ENCODE measurements at regions not wholly inside any gene's neighbourhood (a gene's known extent, or its start where the extent isn't known, plus 50 kb on each side); places are given as distances from the start of the nearest gene placed in this dataset.
A peak's percentile ranks its signal among the peaks of the same experiment; 100 is the strongest.

- no peak overlapping the region for H3K4me3 ChIP-seq (ENCODE audit: low read depth, low read length)
- TF ChIP-seq CTCF (IDR thresholded peaks at IDR 0.05; ENCODE audit: low read depth, low read length) (no peak), MYC (IDR thresholded peaks at IDR 0.05; ENCODE audit: low read depth, low read length) (no peak), MAX (IDR thresholded peaks at IDR 0.05; ENCODE audit: low read depth, low read length) (no peak), POLR2A (IDR thresholded peaks at IDR 0.05; ENCODE audit: extremely low read depth, insufficient read length) (no peak)
- DNase-seq (ENCODE audit: low read depth): no peak
Measured at GRCh38 chr12:77153706-77154105, 88.3 kb upstream of the E2F7 start.

GRCh38 chr12:77152623-77153193, 87.3 kb upstream of the E2F7 start:
- no peak for TF ChIP-seq MAX (IDR thresholded peaks at IDR 0.05; ENCODE audit: low read depth, low read length)
- TF ChIP-seq CTCF (IDR thresholded peaks at IDR 0.05; ENCODE audit: low read depth, low read length): peak; percentile 11
- no peak overlapping the region for H3K4me3 ChIP-seq (ENCODE audit: low read depth, low read length)
- peak; percentile 15 for DNase-seq (ENCODE audit: low read depth)

- no peak for DNase-seq (ENCODE audit: low read depth)
- no peak overlapping the region for H3K4me3 ChIP-seq (ENCODE audit: low read depth, low read length)
- TF ChIP-seq CTCF (IDR thresholded peaks at IDR 0.05; ENCODE audit: low read depth, low read length) (no peak), MAX (IDR thresholded peaks at IDR 0.05; ENCODE audit: low read depth, low read length) (no peak), POLR2A (IDR thresholded peaks at IDR 0.05; ENCODE audit: extremely low read depth, insufficient read length) (no peak), MYC (IDR thresholded peaks at IDR 0.05; ENCODE audit: low read depth, low read length) (no peak)
Measured at GRCh38 chr12:77151030-77151429, 85.7 kb upstream of the E2F7 start.

GRCh38 chr12:77133566-77133965, 68.2 kb upstream of the E2F7 start:
- no peak overlapping the region for H3K4me3 ChIP-seq (ENCODE audit: low read depth, low read length)
- DNase-seq (ENCODE audit: low read depth): peak; percentile 57
- no peak for TF ChIP-seq POLR2A (IDR thresholded peaks at IDR 0.05; ENCODE audit: extremely low read depth, insufficient read length)
- TF ChIP-seq CTCF (IDR thresholded peaks at IDR 0.05; ENCODE audit: low read depth, low read length): no peak
- no peak for TF ChIP-seq MYC (IDR thresholded peaks at IDR 0.05; ENCODE audit: low read depth, low read length)
- no peak for TF ChIP-seq MAX (IDR thresholded peaks at IDR 0.05; ENCODE audit: low read depth, low read length)

GRCh38 chr12:77131977-77132490, 66.7 kb upstream of the E2F7 start:
- DNase-seq (ENCODE audit: low read depth): no peak
- TF ChIP-seq MYC (IDR thresholded peaks at IDR 0.05; ENCODE audit: low read depth, low read length): no peak
- TF ChIP-seq MAX (IDR thresholded peaks at IDR 0.05; ENCODE audit: low read depth, low read length): no peak
- TF ChIP-seq POLR2A (IDR thresholded peaks at IDR 0.05; ENCODE audit: extremely low read depth, insufficient read length): no peak
- no peak for TF ChIP-seq CTCF (IDR thresholded peaks at IDR 0.05; ENCODE audit: low read depth, low read length)

More at GRCh38 chr12:77131977-77132490, 66.7 kb upstream of the E2F7 start:
- H3K4me3 ChIP-seq (ENCODE audit: low read depth, low read length): no peak overlapping the region
